B cell (primary cell): ENCODE measurements at regions not wholly inside any gene's neighbourhood (a gene's known extent, or its start where the extent isn't known, plus 50 kb on each side); places are given as distances from the start of the nearest gene placed in this dataset.

Experiments used
- ATAC-seq: fragments of 200-7000 bp; cut with Tn5 transposase; one replicate; pipeline ENCODE4 v1.10.0; 2021; ENCODE audit warnings: low read depth, mild to moderate bottlenecking, moderate number of reproducible peaks, moderate library complexity
- CTCF ChIA-PET: fragments of 350-600 bp; sonication (Branson Sonifier 250); formaldehyde crosslinking; loops from one replicate; lab custom pipeline; 2021; ENCODE audit warnings: antibody characterized with exemption, inconsistent platforms; lab: Charles Lee
- POLR2A ChIA-PET: fragments of 350-600 bp; sonication (Branson Sonifier 250); formaldehyde crosslinking; loops from one replicate; lab custom pipeline; 2021; ENCODE audit warnings: antibody characterized with exemption; lab: Charles Lee
- DNase-seq: peaks from one replicate; pipeline ENCODE4 v3.0.0; 2013
- H2AFZ ChIP-seq: 2 replicates; pipeline ENCODE4 v1.6.1; 2012; ENCODE audit warnings: mild to moderate bottlenecking, low read depth, low read length; ENCODE audit not compliant: insufficient read depth, poor library complexity, severe bottlenecking
- H3K27ac ChIP-seq, 2 donors: 1 replicate in 1 of 2; 2 replicates in 1 of 2; pipeline ENCODE4 v1.5.1; 2012 to 2013; ENCODE audit warnings: low read length in 2 of 2, mild to moderate bottlenecking in 2 of 2, moderate library complexity in 1 of 2
- H3K27me3 ChIP-seq, 4 experiments: fragments of 200-600 bp in 1 of 4; sonication (generic) in 1 of 4; replicated peaks in 1 of 4; 1 replicate in 2 of 4; 2 replicates in 2 of 4; pipeline versions ENCODE4 v1.6.1 to v1.7.0; 2013 to 2016; ENCODE audit warnings: low read length in 3 of 4, mild to moderate bottlenecking in 2 of 4, mixed read lengths in 1 of 4, moderate library complexity in 1 of 4; ENCODE audit not compliant: insufficient read depth in 4 of 4, control insufficient read depth in 3 of 4; ENCODE audit errors: control extremely low read depth in 1 of 4
- H3K36me3 ChIP-seq, 2 experiments: replicated peaks in 1 of 2; 1 replicate in 1 of 2; 2 replicates in 1 of 2; pipeline versions ENCODE4 v1.6.1 to v1.7.1; 2013; ENCODE audit warnings: low read length in 1 of 2; ENCODE audit not compliant: insufficient read depth in 2 of 2, control insufficient read depth in 1 of 2; ENCODE audit errors: control extremely low read depth in 1 of 2, extremely low read depth in 1 of 2
- H3K4me1 ChIP-seq, 2 donors: fragments of 200-600 bp in 1 of 2; sonication (generic) in 1 of 2; 1 replicate in 1 of 2; 2 replicates in 1 of 2; pipeline versions ENCODE4 v1.5.1 to v1.6.1; 2013 to 2017; ENCODE audit warnings: low read length in 2 of 2; ENCODE audit not compliant: control insufficient read depth in 2 of 2, insufficient read depth in 2 of 2
- H3K4me2 ChIP-seq: replicated peaks from 2 replicates; pipeline ENCODE3; 2012; ENCODE audit warnings: mild to moderate bottlenecking, low read depth, low read length; ENCODE audit not compliant: poor library complexity, severe bottlenecking
- H3K4me3 ChIP-seq, 5 experiments: fragments of 200-600 bp in 1 of 5; sonication (generic) in 1 of 5; 1 replicate in 3 of 5; 2 replicates in 2 of 5; pipeline versions ENCODE4 v1.5.1 to v1.7.0; 2011 to 2016; ENCODE audit warnings: low read length in 4 of 5, mild to moderate bottlenecking in 4 of 5, low read depth in 2 of 5, control low read depth in 1 of 5, moderate library complexity in 1 of 5; ENCODE audit not compliant: insufficient read depth in 1 of 5; ENCODE audit errors: control extremely low read depth in 1 of 5, extremely low read depth in 1 of 5
- H3K79me2 ChIP-seq: fragments of 200-600 bp; sonication (generic); one replicate; pipeline ENCODE4 v1.6.0; 2016; ENCODE audit warnings: low read length; ENCODE audit not compliant: control insufficient read depth, insufficient read depth
- H3K9ac ChIP-seq: fragments of 200-600 bp; sonication (generic); 2 replicates; pipeline ENCODE4 v1.6.1; 2017; ENCODE audit warnings: mild to moderate bottlenecking, low read length, moderate library complexity
- H3K9me3 ChIP-seq, 3 donors: one replicate each; pipeline versions ENCODE4 v1.6.1 to v1.7.1; 2013; ENCODE audit warnings: low read length in 2 of 3; ENCODE audit not compliant: control insufficient read depth in 2 of 3, insufficient read depth in 1 of 3; ENCODE audit errors: control extremely low read depth in 1 of 3
- H4K20me1 ChIP-seq: 2 replicates; pipeline ENCODE4 v1.6.0; 2012; ENCODE audit warnings: mild to moderate bottlenecking, low read length; ENCODE audit not compliant: insufficient read depth, control insufficient read depth, poor library complexity, severe bottlenecking
- H3K27ac Mint-ChIP-seq: one replicate; pipeline ENCODE4 v1.8.0; 2021; ENCODE audit warnings: mixed read lengths
- H3K27me3 Mint-ChIP-seq: one replicate; pipeline ENCODE4 v1.8.0; 2021; ENCODE audit warnings: mixed read lengths
- H3K4me1 Mint-ChIP-seq: one replicate; pipeline ENCODE4 v1.8.0; 2021; ENCODE audit warnings: mixed read lengths
- H3K4me3 Mint-ChIP-seq: one replicate; pipeline ENCODE4 v1.8.0; 2021; ENCODE audit warnings: mixed read lengths
- H3K9me3 Mint-ChIP-seq: one replicate; pipeline ENCODE4 v1.8.0; 2022; ENCODE audit warnings: mixed read lengths; ENCODE audit not compliant: insufficient read depth
- CTCF ChIP-seq: fragments of 200-600 bp; IDR thresholded peaks from one replicate; pipeline ENCODE4 v1.8.0; 2022; ENCODE audit warnings: antibody characterized with exemption, mild to moderate bottlenecking
- EZH2 ChIP-seq: IDR thresholded peaks from 2 replicates; pipeline ENCODE4 v1.6.1; 2012; ENCODE audit warnings: borderline replicate concordance, low read depth, mild to moderate bottlenecking, moderate library complexity, low read length; ENCODE audit not compliant: insufficient read depth, poor library complexity, severe bottlenecking
- WGBS: methylation state at CpG from one replicate; pipeline ENCODE4 v1.1.5; 2013; ENCODE audit warnings: missing lambda C conversion rate; ENCODE audit not compliant: insufficient coverage; 5-methylcytosine and 5-hydroxymethylcytosine counted together
- intact Hi-C: fragments of 100-400 bp; cut with micrococcal nuclease; formaldehyde crosslinking; loops from one replicate; pipeline ENCODE4 v1.10.0; 2022

GRCh38 chr6:139572001-139572400 lies 197.6 kb upstream of the CITED2 start:
- intact Hi-C loops, result no loop called here
- ChIA-PET CTCF (no interaction called here), POLR2A (no interaction called here)
- no peaks in the 10 kb centered on the region for H3K27me3 Mint-ChIP-seq
- H3K9ac ChIP-seq, result no peak overlapping the region
- H3K9me3 ChIP-seq, result no peaks in the 10 kb centered on the region
- no peak for ATAC-seq
- H3K4me1 Mint-ChIP-seq, result no peaks in the 10 kb centered on the region
- no peaks in the 10 kb centered on the region for H3K79me2 ChIP-seq
- no peak overlapping the region for H3K4me3 ChIP-seq
- H3K27ac ChIP-seq, result no peak overlapping the region
- H3K36me3 ChIP-seq, result no peaks in the 10 kb centered on the region
- TF ChIP-seq EZH2, result no peak
- no peak overlapping the region for H2AFZ ChIP-seq
- no CpG with 5 or more reads among the region's 1 CpG for WGBS
- H4K20me1 ChIP-seq, result no peaks in the 10 kb centered on the region
- no peak overlapping the region for H3K27ac Mint-ChIP-seq
- DNase-seq, result no peak
- H3K4me3 Mint-ChIP-seq, result no peak overlapping the region
- no peaks in the 10 kb centered on the region for H3K9me3 Mint-ChIP-seq
- no peaks in the 10 kb centered on the region for H3K4me1 ChIP-seq
- H3K27me3 ChIP-seq, result no peaks in the 10 kb centered on the region
- no peak overlapping the region for H3K4me2 ChIP-seq

- Mint-ChIP-seq H3K27me3 (no peaks in the 10 kb centered on the region), H3K9me3 (no peaks in the 10 kb centered on the region), H3K4me3 (no peak overlapping the region), H3K27ac (no peak overlapping the region), H3K4me1 (no peaks in the 10 kb centered on the region)
- POLR2A ChIA-PET, result no interaction called here
- no CpG with 5 or more reads among the region's 3 CpGs for WGBS
- no peak overlapping the region for H3K4me3 ChIP-seq
- ATAC-seq, result no peak
- H3K9me3 ChIP-seq, result no peaks in the 10 kb centered on the region
- DNase-seq, result no peak
- CTCF ChIA-PET, result no interaction called here
- H3K27me3 ChIP-seq, result no peaks in the 10 kb centered on the region
- H3K79me2 ChIP-seq, result no peaks in the 10 kb centered on the region
- H3K27ac ChIP-seq, result no peak overlapping the region
- no peaks in the 10 kb centered on the region for H4K20me1 ChIP-seq
- no peaks in the 10 kb centered on the region for H3K36me3 ChIP-seq
- intact Hi-C loops, result no loop called here
- no peak overlapping the region for H3K4me2 ChIP-seq
- no peak overlapping the region for H2AFZ ChIP-seq
- TF ChIP-seq EZH2 (no peak), CTCF (no peak)
- no peak overlapping the region for H3K9ac ChIP-seq
- no peaks in the 10 kb centered on the region for H3K4me1 ChIP-seq
These were observed 195.7 kb upstream of the CITED2 start for GRCh38 chr6:139570166-139570565.
